Trophoblast cell (in vitro differentiated cells and primary cell): ENCODE measurements at regions not wholly inside any gene's neighbourhood (a gene's known extent, or its start where the extent isn't known, plus 50 kb on each side); places are given as distances from the start of the nearest gene placed in this dataset.
A peak's percentile ranks its signal among the peaks of the same experiment; 100 is the strongest.

Experiments
- DNase-seq, 2 donors: peaks; one replicate each; pipeline ENCODE4 v3.0.0-alpha.2; 2016
- H2AFZ ChIP-seq: 2 replicates; pipeline ENCODE4 v1.6.1; 2013; ENCODE audit warnings: low read length, moderate library complexity, mild to moderate bottlenecking; ENCODE audit not compliant: insufficient read depth, poor library complexity
- H2AK5ac ChIP-seq: 2 replicates; pipeline ENCODE4 v1.6.1; 2013; ENCODE audit warnings: mild to moderate bottlenecking, low read length
- H2BK120ac ChIP-seq: 2 replicates; pipeline ENCODE4 v1.6.1; 2013; ENCODE audit warnings: low read length, mild to moderate bottlenecking, moderate library complexity; ENCODE audit not compliant: insufficient read depth, poor library complexity
- H2BK12ac ChIP-seq: 2 replicates; pipeline ENCODE4 v1.6.1; 2013; ENCODE audit warnings: mild to moderate bottlenecking, low read length, moderate library complexity
- H2BK5ac ChIP-seq: 2 replicates; pipeline ENCODE4 v1.6.1; 2013; ENCODE audit warnings: low read length, low read depth, moderate library complexity, mild to moderate bottlenecking; ENCODE audit not compliant: poor library complexity
- H3K14ac ChIP-seq: 2 replicates; pipeline ENCODE4 v1.6.1; 2013; ENCODE audit warnings: mild to moderate bottlenecking, low read length
- H3K18ac ChIP-seq: 2 replicates; pipeline ENCODE4 v1.6.1; 2013; ENCODE audit warnings: mild to moderate bottlenecking, low read length
- H3K23ac ChIP-seq: 2 replicates; pipeline ENCODE4 v1.6.1; 2013; ENCODE audit warnings: low read length
- H3K27ac ChIP-seq: 2 replicates; pipeline ENCODE4 v1.5.1; 2013; ENCODE audit warnings: low read depth, mild to moderate bottlenecking, inconsistent platforms, low read length, moderate library complexity
- H3K27me3 ChIP-seq: 2 replicates; pipeline ENCODE4 v1.6.1; 2013; ENCODE audit warnings: inconsistent platforms, mild to moderate bottlenecking, low read length, moderate library complexity; ENCODE audit not compliant: insufficient read depth
- H3K36me3 ChIP-seq, 2 experiments: 1 replicate in 1 of 2; 2 replicates in 1 of 2; pipeline ENCODE4 v1.6.1; 2013; ENCODE audit warnings: low read length in 2 of 2, mild to moderate bottlenecking in 2 of 2, moderate library complexity in 1 of 2; ENCODE audit not compliant: insufficient read depth in 2 of 2, control insufficient read depth in 1 of 2
- H3K4ac ChIP-seq: 2 replicates; pipeline ENCODE4 v1.6.1; 2013; ENCODE audit warnings: low read depth, mild to moderate bottlenecking, low read length, moderate library complexity
- H3K4me1 ChIP-seq, 2 experiments: 1 replicate in 1 of 2; 2 replicates in 1 of 2; pipeline ENCODE4 v1.6.1; 2013; ENCODE audit warnings: low read length in 2 of 2, mild to moderate bottlenecking in 2 of 2, moderate library complexity in 1 of 2; ENCODE audit not compliant: insufficient read depth in 2 of 2, control insufficient read depth in 1 of 2
- H3K4me2 ChIP-seq: 2 replicates; pipeline ENCODE4 v1.6.1; 2013; ENCODE audit warnings: inconsistent platforms, mild to moderate bottlenecking, low read length, moderate library complexity
- H3K4me3 ChIP-seq: 2 replicates; pipeline ENCODE4 v1.5.1; 2013; ENCODE audit warnings: mild to moderate bottlenecking, low read depth, low read length, inconsistent platforms
- H3K79me1 ChIP-seq: one replicate; pipeline ENCODE4 v1.6.1; 2013; ENCODE audit warnings: low read length
- H3K79me2 ChIP-seq: 2 replicates; pipeline ENCODE4 v1.6.1; 2013; ENCODE audit warnings: low read length, mild to moderate bottlenecking; ENCODE audit not compliant: control insufficient read depth, insufficient read depth, poor library complexity
- H3K9ac ChIP-seq: 2 replicates; pipeline ENCODE4 v1.6.1; 2013; ENCODE audit warnings: mild to moderate bottlenecking, low read length
- H3K9me3 ChIP-seq: 2 replicates; pipeline ENCODE4 v1.6.1; 2013; ENCODE audit warnings: low read depth, mild to moderate bottlenecking, control low read depth, inconsistent platforms, low read length; ENCODE audit not compliant: insufficient read depth
- H4K12ac ChIP-seq: 2 replicates; pipeline ENCODE4 v1.6.1; 2013; ENCODE audit warnings: low read depth, mild to moderate bottlenecking, low read length, moderate library complexity
- H4K8ac ChIP-seq: 2 replicates; pipeline ENCODE4 v1.6.1; 2013; ENCODE audit warnings: low read depth, mild to moderate bottlenecking, low read length, moderate library complexity
- H4K91ac ChIP-seq: one replicate; pipeline ENCODE4 v1.6.1; 2013; ENCODE audit warnings: low read depth, mild to moderate bottlenecking, low read length, moderate library complexity
- WGBS: extraction: QIAGEN DNeasy Blood & Tissue Kit; methylation state at CpG from one replicate; pipeline ENCODE4 v1.1.7; 2013; ENCODE audit warnings: missing lambda C conversion rate; ENCODE audit not compliant: insufficient read length, insufficient coverage; ENCODE audit errors: extremely low coverage; 5-methylcytosine and 5-hydroxymethylcytosine counted together

- Histone ChIP-seq H3K18ac (peak overlapping the region; percentile 5), H3K14ac (no peak overlapping the region), H3K9me3 (no peaks in the 10 kb centered on the region), H2AFZ (no peak overlapping the region), H3K27me3 (no peaks in the 10 kb centered on the region), H3K79me2 (no peaks in the 10 kb centered on the region), H2AK5ac (no peak overlapping the region), H3K27ac (peak overlapping the region; percentile 55), H3K4me2 (no peak overlapping the region), H4K8ac (no peak overlapping the region), H2BK5ac (peak overlapping the region; percentile 61), H3K4me1 (peaks cover 10 to 11% of the 10 kb centered on the region in 2 experiments), H4K91ac (no peak overlapping the region), H2BK120ac (peak overlapping the region; percentile 8), H3K9ac (no peak overlapping the region), H3K4me3 (no peak overlapping the region), H4K12ac (no peak overlapping the region), H3K4ac (no peak overlapping the region), H2BK12ac (no peak overlapping the region), H3K23ac (no peak overlapping the region), H3K79me1 (peaks cover 16% of the 10 kb centered on the region), H3K36me3 (no peaks in the 10 kb centered on the region)
- no CpG with 5 or more reads among the region's 4 CpGs for WGBS
- peak in 1 of 2 donors; percentile 80 for DNase-seq
Measured at GRCh38 chr5:74386571-74387334, 253.8 kb downstream of the ENC1 start.

DNA sequence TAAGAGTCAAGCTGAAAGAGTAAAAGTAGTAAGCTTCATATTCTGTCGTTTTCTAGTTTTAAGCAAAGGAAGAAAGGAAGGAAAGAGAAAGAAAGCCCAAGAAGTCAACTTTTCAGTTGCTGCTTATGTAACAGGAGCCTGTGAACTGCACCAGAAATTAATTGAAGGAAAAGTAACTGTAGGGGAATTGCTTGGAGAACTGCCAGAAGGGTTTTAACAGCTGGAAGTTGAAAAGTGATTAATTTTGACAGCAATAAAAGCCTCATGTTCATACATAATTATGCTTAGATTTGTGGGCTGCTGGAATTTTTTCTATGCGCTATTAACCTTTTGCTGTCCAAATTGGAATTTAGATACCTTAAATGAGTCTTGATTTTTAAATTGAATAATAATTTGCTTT, 255.7 kb downstream of the ENC1 start:
- WGBS: no CpG with 5 or more reads among the region's 2 CpGs
- Histone ChIP-seq H3K4me2 (no peak overlapping the region), H2BK12ac (no peak overlapping the region), H3K27ac (no peak overlapping the region), H3K18ac (no peak overlapping the region), H3K4me3 (no peak overlapping the region), H2BK120ac (no peak overlapping the region), H4K91ac (no peak overlapping the region), H2BK5ac (no peak overlapping the region), H3K79me2 (no peaks in the 10 kb centered on the region), H4K8ac (no peak overlapping the region), H3K36me3 (no peaks in the 10 kb centered on the region), H3K9ac (no peak overlapping the region), H3K9me3 (no peaks in the 10 kb centered on the region), H2AFZ (no peak overlapping the region), H3K4ac (no peak overlapping the region), H4K12ac (no peak overlapping the region), H3K27me3 (no peaks in the 10 kb centered on the region), H3K79me1 (peaks cover 14% of the 10 kb centered on the region), H3K4me1 (peaks cover 10 to 11% of the 10 kb centered on the region in 2 experiments), H2AK5ac (no peak overlapping the region), H3K23ac (no peak overlapping the region), H3K14ac (no peak overlapping the region)
- no peak for DNase-seq

DNA sequence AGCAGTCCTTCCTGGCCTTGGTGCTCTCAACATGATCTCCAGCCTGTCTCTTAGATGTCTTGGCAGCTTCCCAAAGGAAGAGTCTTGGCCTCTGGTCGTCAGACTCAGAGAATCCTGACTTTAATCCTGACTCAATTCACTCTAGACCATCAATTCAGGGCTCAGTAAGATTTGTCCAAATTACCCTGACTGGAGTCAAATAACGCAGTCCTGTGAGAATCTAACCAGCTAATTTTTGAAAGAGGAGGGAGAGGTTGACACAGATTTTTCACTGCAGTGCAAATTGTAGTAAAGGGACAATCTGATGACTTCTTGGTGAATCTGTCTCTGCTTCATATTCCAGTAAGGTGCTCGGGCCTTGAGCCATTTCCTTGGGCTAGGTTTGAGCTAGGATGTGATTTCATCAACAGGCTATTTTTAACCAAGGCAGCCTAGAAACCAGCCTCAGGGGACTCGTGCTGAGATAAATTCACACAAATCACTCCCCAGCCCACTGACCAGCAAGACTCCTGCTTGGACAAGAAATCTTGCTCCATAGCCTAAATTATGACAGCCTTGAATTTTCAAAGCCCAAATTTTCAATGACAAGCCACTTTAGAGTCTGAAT, 257.4 kb downstream of the ENC1 start:
- peak; percentile 90 to 94 for DNase-seq
- no peak overlapping the region for H3K9ac ChIP-seq
- no peaks in the 10 kb centered on the region for H3K36me3 ChIP-seq
- no CpG with 5 or more reads among the region's 4 CpGs for WGBS
- peak overlapping the region; percentile 76 for H3K14ac ChIP-seq
- no peak overlapping the region for H4K8ac ChIP-seq
- H3K4ac ChIP-seq: no peak overlapping the region
- H3K79me1 ChIP-seq: peaks cover 16% of the 10 kb centered on the region
- H3K18ac ChIP-seq: no peak overlapping the region
- peaks cover 14 to 18% of the 10 kb centered on the region in 2 experiments for H3K4me1 ChIP-seq
- H3K27me3 ChIP-seq: no peaks in the 10 kb centered on the region
- peak overlapping the region; percentile 86 for H2BK5ac ChIP-seq
- H3K4me3 ChIP-seq: no peak overlapping the region
- H3K9me3 ChIP-seq: no peaks in the 10 kb centered on the region
- H3K27ac ChIP-seq: peak overlapping the region; percentile 84
- no peak overlapping the region for H3K23ac ChIP-seq
- peak overlapping the region; percentile 56 for H2AFZ ChIP-seq
- peak overlapping the region; percentile 81 for H4K91ac ChIP-seq
- no peak overlapping the region for H3K4me2 ChIP-seq
- H4K12ac ChIP-seq: no peak overlapping the region
- peak overlapping the region; percentile 86 for H2BK120ac ChIP-seq
- H2BK12ac ChIP-seq: peak overlapping the region; percentile 85
- H3K79me2 ChIP-seq: no peaks in the 10 kb centered on the region
- H2AK5ac ChIP-seq: peak overlapping the region; percentile 80

DNA sequence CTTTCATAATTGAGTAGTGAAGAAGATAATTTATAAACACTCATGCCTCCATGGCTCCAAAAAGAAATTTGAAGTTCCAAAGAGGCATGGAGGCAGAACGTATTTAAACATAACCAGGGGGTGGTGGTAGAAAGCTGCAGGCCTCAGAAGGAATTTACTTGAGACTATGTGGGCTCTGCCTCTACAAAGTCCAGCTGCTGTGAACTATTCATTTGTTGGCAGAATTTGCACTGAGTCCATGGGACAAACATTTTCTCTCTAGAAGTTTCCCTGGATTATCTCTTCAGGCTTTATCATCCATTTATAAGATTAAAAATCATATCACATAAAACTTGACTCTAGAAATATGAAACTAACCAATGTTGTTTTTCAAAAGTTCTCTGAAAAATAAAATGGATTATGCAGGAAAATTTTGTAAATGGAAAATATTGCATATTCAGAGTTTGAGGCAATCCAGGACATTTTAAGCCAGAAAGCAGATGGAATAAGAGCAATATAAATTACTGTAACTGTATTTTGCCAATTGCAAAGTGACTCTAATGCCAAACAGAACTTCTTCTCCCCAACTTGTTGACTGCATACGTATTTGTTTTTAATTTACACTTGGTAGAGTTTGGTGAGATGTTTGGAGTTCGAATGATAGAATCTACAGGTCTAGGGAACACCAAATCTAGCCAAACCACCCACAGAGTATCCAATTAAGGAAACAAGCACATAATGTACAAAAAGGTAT, 258.2 kb downstream of the ENC1 start:
- H3K79me2 ChIP-seq: no peaks in the 10 kb centered on the region
- H3K4me2 ChIP-seq: no peak overlapping the region
- no peak overlapping the region for H4K91ac ChIP-seq
- no peak overlapping the region for H2BK5ac ChIP-seq
- H2BK120ac ChIP-seq: no peak overlapping the region
- no peak overlapping the region for H3K23ac ChIP-seq
- no peak overlapping the region for H3K27ac ChIP-seq
- no peaks in the 10 kb centered on the region for H3K36me3 ChIP-seq
- no peak overlapping the region for H3K9ac ChIP-seq
- no peak for DNase-seq
- peak overlapping the region; percentile 70 for H3K14ac ChIP-seq
- no CpG with 5 or more reads among the region's 3 CpGs for WGBS
- H3K18ac ChIP-seq: no peak overlapping the region
- no peak overlapping the region for H3K4me3 ChIP-seq
- H4K8ac ChIP-seq: no peak overlapping the region
- H3K27me3 ChIP-seq: no peaks in the 10 kb centered on the region
- no peak overlapping the region for H4K12ac ChIP-seq
- no peaks in the 10 kb centered on the region for H3K9me3 ChIP-seq
- no peak overlapping the region for H3K4ac ChIP-seq
- no peak overlapping the region for H2BK12ac ChIP-seq
- peaks cover 14 to 20% of the 10 kb centered on the region in 2 experiments for H3K4me1 ChIP-seq
- H2AK5ac ChIP-seq: no peak overlapping the region
- H2AFZ ChIP-seq: no peak overlapping the region
- peaks cover 17% of the 10 kb centered on the region for H3K79me1 ChIP-seq
